SK-N-SH treated with all-trans-retinoic acid at 6 μM for 48 hours (cell line): ENCODE measurements at regions not wholly inside any gene's neighbourhood (a gene's known extent, or its start where the extent isn't known, plus 50 kb on each side); places are given as distances from the start of the nearest gene placed in this dataset.

ENCODE experiments used
- ARNTL ChIP-seq: fragments of 450-650 bp; formaldehyde crosslinking; IDR thresholded peaks from 2 replicates; pipeline ENCODE4 v1.5.0; 2020; ENCODE audit warnings: low read depth, mild to moderate bottlenecking, moderate library complexity, borderline replicate concordance
- CSRNP3 ChIP-seq: fragments of 250-450 bp; sonication (Bioruptor Pico); IDR thresholded peaks from 2 replicates; pipeline ENCODE4 v1.5.1; 2021; ENCODE audit warnings: mild to moderate bottlenecking, moderate library complexity
- POU6F1 ChIP-seq: fragments of 250-450 bp; sonication (Bioruptor Pico); IDR thresholded peaks from 2 replicates; pipeline ENCODE4 v1.8.0; 2021; ENCODE audit warnings: low read depth, mild to moderate bottlenecking, moderate library complexity, borderline replicate concordance
- RARB ChIP-seq: fragments of 250-450 bp; sonication (Bioruptor Pico); IDR thresholded peaks from 2 replicates; pipeline ENCODE4 v1.8.0; 2021; ENCODE audit warnings: mild to moderate bottlenecking, moderate library complexity
- TSHZ2 ChIP-seq: fragments of 250-450 bp; sonication (Bioruptor Pico); IDR thresholded peaks from 2 replicates; pipeline ENCODE4 v1.5.0; 2020; ENCODE audit warnings: mild to moderate bottlenecking, moderate library complexity
- ZC3H10 ChIP-seq: fragments of 250-450 bp; sonication (Bioruptor Pico); IDR thresholded peaks from 2 replicates; pipeline ENCODE4 v1.5.1; 2021; ENCODE audit warnings: mild to moderate bottlenecking, moderate library complexity
- ZFP30 ChIP-seq: fragments of 450-650 bp; formaldehyde crosslinking; IDR thresholded peaks from 2 replicates; pipeline ENCODE4 v1.5.0; 2022; ENCODE audit warnings: mild to moderate bottlenecking, moderate library complexity

- TF ChIP-seq ZFP30 (CRISPR knock-in tag): no peak
- no peak for TF ChIP-seq POU6F1 (CRISPR knock-in tag)
- no peak for TF ChIP-seq RARB (CRISPR knock-in tag)
- no peak for TF ChIP-seq ARNTL (CRISPR knock-in tag)
- TF ChIP-seq TSHZ2 (CRISPR knock-in tag): no peak
- no peak for TF ChIP-seq ZC3H10 (CRISPR knock-in tag)
- TF ChIP-seq CSRNP3 (CRISPR knock-in tag): no peak
These were observed 329.5 kb downstream of the ICE1 start for GRCh38 chr5:5751987-5752386.
